ENCODE measurements at regions not wholly inside any gene's neighbourhood (a gene's known extent, or its start where the extent isn't known, plus 50 kb on each side); places are given as distances from the start of the nearest gene placed in this dataset.

- H3K36me3 ChIP-seq (ENCODE audit: insufficient read depth, low read length): no peaks in the 10 kb centered on the region
- H3K27me3 ChIP-seq (ENCODE audit: insufficient read depth, low read length): peaks cover 21% of the 10 kb centered on the region; the same call in 1 of the 2 replicates
- no peaks in the 10 kb centered on the region for H3K4me1 ChIP-seq (ENCODE audit: control insufficient read depth, insufficient read depth, low read length, unreplicated experiment)
- no peak overlapping the region for H2AFZ ChIP-seq (ENCODE audit: low read length, unreplicated experiment)
- no peak overlapping the region for H3K4me3 ChIP-seq (ENCODE audit: low read depth, low read length)
- no peak overlapping the region for H3K27ac ChIP-seq (ENCODE audit: low read depth, low read length)
- no peaks in the 10 kb centered on the region for H3K79me2 ChIP-seq (ENCODE audit: control insufficient read depth, insufficient read depth, low read length, unreplicated experiment)
These were observed 113.0 kb downstream of the UCHL1 start for GRCh38 chr4:41369680-41370079.

GRCh38 chr4:41373221-41373620 is 116.5 kb downstream of the UCHL1 start:
- Histone ChIP-seq H3K27me3 (ENCODE audit: insufficient read depth, low read length) (0 out of 2 replicates have a peak, but pooled peaks cover 7% of the 10 kb centered on the region), H3K27ac (ENCODE audit: low read depth, low read length) (no peak overlapping the region), H3K4me1 (ENCODE audit: control insufficient read depth, insufficient read depth, low read length, unreplicated experiment) (no peaks in the 10 kb centered on the region), H2AFZ (ENCODE audit: low read length, unreplicated experiment) (no peak overlapping the region), H3K79me2 (ENCODE audit: control insufficient read depth, insufficient read depth, low read length, unreplicated experiment) (no peaks in the 10 kb centered on the region), H3K36me3 (ENCODE audit: insufficient read depth, low read length) (no peaks in the 10 kb centered on the region), H3K4me3 (ENCODE audit: low read depth, low read length) (no peak overlapping the region)

DNA sequence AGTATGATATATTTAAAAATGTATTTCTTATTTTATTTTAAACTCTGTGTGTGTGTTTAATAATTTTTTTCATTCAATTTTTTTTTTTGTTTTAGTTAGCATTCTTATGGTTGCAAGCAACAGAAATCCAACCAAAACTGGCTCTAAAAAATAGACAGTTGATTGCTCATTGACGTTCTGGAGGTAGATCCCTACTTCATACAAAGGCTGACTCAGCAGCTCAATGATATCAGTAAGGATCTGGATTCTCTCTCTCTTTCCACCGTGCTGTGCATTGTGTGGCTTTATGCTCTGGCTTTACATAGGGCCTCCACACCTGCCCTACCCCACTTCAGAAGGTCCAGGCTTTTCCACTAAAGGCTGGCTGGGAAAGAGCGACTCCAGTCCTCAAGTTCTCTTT is 117.8 kb downstream of the UCHL1 start:
- Histone ChIP-seq H3K27me3 (ENCODE audit: insufficient read depth, low read length) (0 out of 2 replicates have a peak, but pooled peaks cover 7% of the 10 kb centered on the region), H3K4me1 (ENCODE audit: control insufficient read depth, insufficient read depth, low read length, unreplicated experiment) (no peaks in the 10 kb centered on the region), H3K4me3 (ENCODE audit: low read depth, low read length) (no peak overlapping the region), H2AFZ (ENCODE audit: low read length, unreplicated experiment) (no peak overlapping the region), H3K27ac (ENCODE audit: low read depth, low read length) (no peak overlapping the region), H3K79me2 (ENCODE audit: control insufficient read depth, insufficient read depth, low read length, unreplicated experiment) (no peaks in the 10 kb centered on the region), H3K36me3 (ENCODE audit: insufficient read depth, low read length) (no peaks in the 10 kb centered on the region)

GRCh38 chr4:41375561-41375960 is 118.8 kb downstream of the UCHL1 start:
- Histone ChIP-seq H3K4me1 (ENCODE audit: control insufficient read depth, insufficient read depth, low read length, unreplicated experiment) (no peaks in the 10 kb centered on the region), H3K27me3 (ENCODE audit: insufficient read depth, low read length) (0 out of 2 replicates have a peak, but pooled peaks cover 6% of the 10 kb centered on the region), H3K36me3 (ENCODE audit: insufficient read depth, low read length) (no peaks in the 10 kb centered on the region), H3K27ac (ENCODE audit: low read depth, low read length) (no peak overlapping the region), H2AFZ (ENCODE audit: low read length, unreplicated experiment) (no peak overlapping the region), H3K79me2 (ENCODE audit: control insufficient read depth, insufficient read depth, low read length, unreplicated experiment) (no peaks in the 10 kb centered on the region), H3K4me3 (ENCODE audit: low read depth, low read length) (no peak overlapping the region)

- no peaks in the 10 kb centered on the region for H3K79me2 ChIP-seq (ENCODE audit: control insufficient read depth, insufficient read depth, low read length, unreplicated experiment)
- H3K4me3 ChIP-seq (ENCODE audit: low read depth, low read length): no peak overlapping the region
- H2AFZ ChIP-seq (ENCODE audit: low read length, unreplicated experiment): no peak overlapping the region
- 0 out of 2 replicates have a peak, but pooled peaks cover 4% of the 10 kb centered on the region for H3K27me3 ChIP-seq (ENCODE audit: insufficient read depth, low read length)
- H3K27ac ChIP-seq (ENCODE audit: low read depth, low read length): no peak overlapping the region
- H3K4me1 ChIP-seq (ENCODE audit: control insufficient read depth, insufficient read depth, low read length, unreplicated experiment): no peaks in the 10 kb centered on the region
- H3K36me3 ChIP-seq (ENCODE audit: insufficient read depth, low read length): no peaks in the 10 kb centered on the region
These were observed 120.5 kb downstream of the UCHL1 start for GRCh38 chr4:41377196-41377595.

- H3K79me2 ChIP-seq (ENCODE audit: control insufficient read depth, insufficient read depth, low read length, unreplicated experiment): no peaks in the 10 kb centered on the region
These were observed 122.5 kb downstream of the UCHL1 start for GRCh38 chr4:41379230-41379629.

GRCh38 chr4:41380511-41381157 is 123.9 kb downstream of the UCHL1 start:
- H3K27ac ChIP-seq (ENCODE audit: low read depth, low read length): no peak overlapping the region
- H3K36me3 ChIP-seq (ENCODE audit: insufficient read depth, low read length): no peaks in the 10 kb centered on the region
- H3K4me3 ChIP-seq (ENCODE audit: low read depth, low read length): no peak overlapping the region
- no peak overlapping the region for H2AFZ ChIP-seq (ENCODE audit: low read length, unreplicated experiment)
- H3K27me3 ChIP-seq (ENCODE audit: insufficient read depth, low read length): no peaks in the 10 kb centered on the region
- no peaks in the 10 kb centered on the region for H3K79me2 ChIP-seq (ENCODE audit: control insufficient read depth, insufficient read depth, low read length, unreplicated experiment)
- H3K4me1 ChIP-seq (ENCODE audit: control insufficient read depth, insufficient read depth, low read length, unreplicated experiment): no peaks in the 10 kb centered on the region

More at GRCh38 chr4:41379230-41379629, 122.5 kb downstream of the UCHL1 start:
- H3K27ac ChIP-seq (ENCODE audit: low read depth, low read length): no peak overlapping the region
- H3K4me1 ChIP-seq (ENCODE audit: control insufficient read depth, insufficient read depth, low read length, unreplicated experiment): no peaks in the 10 kb centered on the region
- no peaks in the 10 kb centered on the region for H3K27me3 ChIP-seq (ENCODE audit: insufficient read depth, low read length)
- H3K36me3 ChIP-seq (ENCODE audit: insufficient read depth, low read length): no peaks in the 10 kb centered on the region
- H2AFZ ChIP-seq (ENCODE audit: low read length, unreplicated experiment): no peak overlapping the region
- H3K4me3 ChIP-seq (ENCODE audit: low read depth, low read length): no peak overlapping the region

DNA sequence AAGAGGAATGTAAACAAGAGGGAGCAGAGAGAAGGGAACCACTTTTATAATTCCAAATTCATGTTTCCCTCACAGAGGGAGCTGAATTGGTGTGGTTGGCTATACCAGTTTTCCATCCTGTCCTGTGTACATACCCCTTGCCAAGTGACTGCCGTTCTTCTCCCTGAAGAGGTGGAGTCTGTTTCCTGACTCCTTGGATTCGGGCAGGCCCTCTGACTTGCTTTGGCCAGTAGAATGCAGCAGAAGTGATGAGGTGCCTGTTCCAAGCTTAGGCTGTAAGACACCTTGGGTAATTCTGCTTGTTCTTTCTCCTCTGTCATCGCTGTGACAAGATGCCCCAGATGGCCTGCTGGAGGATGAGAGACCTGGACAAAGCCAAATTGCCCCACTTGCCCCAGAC is 124.7 kb downstream of the UCHL1 start:
- Histone ChIP-seq H2AFZ (ENCODE audit: low read length, unreplicated experiment) (no peak overlapping the region), H3K4me1 (ENCODE audit: control insufficient read depth, insufficient read depth, low read length, unreplicated experiment) (no peaks in the 10 kb centered on the region), H3K36me3 (ENCODE audit: insufficient read depth, low read length) (no peaks in the 10 kb centered on the region), H3K4me3 (ENCODE audit: low read depth, low read length) (no peak overlapping the region), H3K27ac (ENCODE audit: low read depth, low read length) (no peak overlapping the region), H3K79me2 (ENCODE audit: control insufficient read depth, insufficient read depth, low read length, unreplicated experiment) (no peaks in the 10 kb centered on the region), H3K27me3 (ENCODE audit: insufficient read depth, low read length) (no peaks in the 10 kb centered on the region)

DNA sequence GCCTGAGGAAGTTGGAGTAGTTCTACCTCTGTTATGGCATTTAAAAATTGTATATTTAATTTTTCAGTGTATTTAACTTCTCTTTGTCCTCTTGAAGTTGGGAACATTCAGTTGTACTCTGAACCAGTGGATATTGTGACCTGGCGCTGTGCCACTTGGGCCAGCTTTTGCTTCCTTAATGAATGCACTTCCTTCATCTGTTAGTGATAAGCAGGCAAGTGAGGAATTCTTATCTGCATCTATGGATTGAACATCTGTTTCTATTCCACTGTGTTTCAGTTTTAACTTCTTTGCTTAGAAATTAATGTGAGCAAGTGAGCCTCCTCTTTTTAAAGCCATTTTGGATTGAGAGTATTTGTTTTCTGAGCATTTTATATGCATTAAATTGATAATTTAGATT is 128.3 kb downstream of the UCHL1 start:
- Histone ChIP-seq H3K36me3 (ENCODE audit: insufficient read depth, low read length) (no peaks in the 10 kb centered on the region), H3K4me1 (ENCODE audit: control insufficient read depth, insufficient read depth, low read length, unreplicated experiment) (no peaks in the 10 kb centered on the region), H3K27me3 (ENCODE audit: insufficient read depth, low read length) (no peaks in the 10 kb centered on the region), H3K4me3 (ENCODE audit: low read depth, low read length) (no peak overlapping the region), H3K79me2 (ENCODE audit: control insufficient read depth, insufficient read depth, low read length, unreplicated experiment) (no peaks in the 10 kb centered on the region), H3K27ac (ENCODE audit: low read depth, low read length) (no peak overlapping the region), H2AFZ (ENCODE audit: low read length, unreplicated experiment) (no peak overlapping the region)

DNA sequence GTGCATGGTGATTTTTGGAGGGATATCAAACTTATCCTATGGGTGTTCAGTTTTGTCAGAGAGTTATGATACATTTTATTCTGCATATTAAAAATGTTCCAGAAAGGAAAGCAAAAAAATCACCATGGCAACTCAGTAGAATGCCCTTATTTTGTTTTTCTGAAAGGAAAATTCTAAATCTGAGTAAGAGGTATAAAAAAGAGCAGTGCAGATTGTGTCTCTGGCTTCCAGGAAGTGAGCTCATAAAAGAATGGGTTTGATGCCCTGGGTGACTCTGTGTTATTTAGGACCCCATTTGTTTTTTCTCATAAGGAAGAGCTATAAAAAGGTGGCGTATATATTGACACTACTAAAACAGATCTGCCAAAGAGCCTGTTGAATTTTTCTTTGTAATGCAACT is 128.8 kb downstream of the UCHL1 start:
- Histone ChIP-seq H3K27ac (ENCODE audit: low read depth, low read length) (no peak overlapping the region), H2AFZ (ENCODE audit: low read length, unreplicated experiment) (no peak overlapping the region), H3K4me3 (ENCODE audit: low read depth, low read length) (no peak overlapping the region), H3K27me3 (ENCODE audit: insufficient read depth, low read length) (no peaks in the 10 kb centered on the region), H3K4me1 (ENCODE audit: control insufficient read depth, insufficient read depth, low read length, unreplicated experiment) (no peaks in the 10 kb centered on the region), H3K36me3 (ENCODE audit: insufficient read depth, low read length) (no peaks in the 10 kb centered on the region), H3K79me2 (ENCODE audit: control insufficient read depth, insufficient read depth, low read length, unreplicated experiment) (no peaks in the 10 kb centered on the region)

GRCh38 chr4:41388080-41388479 is 131.4 kb downstream of the UCHL1 start:
- Histone ChIP-seq H2AFZ (ENCODE audit: low read length, unreplicated experiment) (no peak overlapping the region), H3K79me2 (ENCODE audit: control insufficient read depth, insufficient read depth, low read length, unreplicated experiment) (no peaks in the 10 kb centered on the region), H3K4me3 (ENCODE audit: low read depth, low read length) (no peak overlapping the region)

More at GRCh38 chr4:41388080-41388479, 131.4 kb downstream of the UCHL1 start:
- no peaks in the 10 kb centered on the region for H3K36me3 ChIP-seq (ENCODE audit: insufficient read depth, low read length)
- no peak overlapping the region for H3K27ac ChIP-seq (ENCODE audit: low read depth, low read length)
- H3K27me3 ChIP-seq (ENCODE audit: insufficient read depth, low read length): no peaks in the 10 kb centered on the region
- H3K4me1 ChIP-seq (ENCODE audit: control insufficient read depth, insufficient read depth, low read length, unreplicated experiment): no peaks in the 10 kb centered on the region

Data from ACC112 (cell line).